Ovary (tissue), 3 donors: ENCODE measurements at regions not wholly inside any gene's neighbourhood (a gene's known extent, or its start where the extent isn't known, plus 50 kb on each side); places are given as distances from the start of the nearest gene placed in this dataset.

Source experiments
- EP300 ChIP-seq: sonication (generic); formaldehyde crosslinking; IDR thresholded peaks from one replicate; pipeline ENCODE4 v1.6.1; 2017; ENCODE audit warnings: antibody characterized with exemption
- TF ChIP-seq, protein P1 (sequence below), 3 donors: fragments of 450-650 bp in 2 of 3; fragments of 200-600 bp in 1 of 3; IDR thresholded peaks; one replicate each; pipeline versions ENCODE4 v1.5.1 to v1.8.0; 2016 to 2022; ENCODE audit warnings: antibody characterized with exemption in 3 of 3, mild to moderate bottlenecking in 1 of 3
- donor health status: DM: no; HTN: no; CAD: no.

DNA sequence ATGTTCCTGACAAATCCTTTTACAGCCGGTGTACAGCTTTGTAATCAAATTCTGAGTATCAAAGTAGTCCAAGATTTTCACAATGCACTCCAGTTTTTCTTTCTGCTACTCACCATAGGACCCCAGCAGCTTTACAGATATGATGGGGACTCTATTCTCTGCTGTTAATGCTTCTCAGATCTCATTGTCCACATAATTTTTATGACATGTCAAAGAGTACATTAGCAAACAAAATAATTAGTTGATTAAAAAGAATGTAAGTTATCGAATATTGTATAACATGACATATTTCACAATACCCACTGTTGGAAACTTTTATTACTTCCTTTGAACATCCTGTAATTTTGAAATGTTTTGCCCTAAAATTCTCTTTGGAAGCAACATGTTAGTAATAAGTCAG is 81.4 kb upstream of the KIAA1217 start:
- TF ChIP-seq, protein P1, sequence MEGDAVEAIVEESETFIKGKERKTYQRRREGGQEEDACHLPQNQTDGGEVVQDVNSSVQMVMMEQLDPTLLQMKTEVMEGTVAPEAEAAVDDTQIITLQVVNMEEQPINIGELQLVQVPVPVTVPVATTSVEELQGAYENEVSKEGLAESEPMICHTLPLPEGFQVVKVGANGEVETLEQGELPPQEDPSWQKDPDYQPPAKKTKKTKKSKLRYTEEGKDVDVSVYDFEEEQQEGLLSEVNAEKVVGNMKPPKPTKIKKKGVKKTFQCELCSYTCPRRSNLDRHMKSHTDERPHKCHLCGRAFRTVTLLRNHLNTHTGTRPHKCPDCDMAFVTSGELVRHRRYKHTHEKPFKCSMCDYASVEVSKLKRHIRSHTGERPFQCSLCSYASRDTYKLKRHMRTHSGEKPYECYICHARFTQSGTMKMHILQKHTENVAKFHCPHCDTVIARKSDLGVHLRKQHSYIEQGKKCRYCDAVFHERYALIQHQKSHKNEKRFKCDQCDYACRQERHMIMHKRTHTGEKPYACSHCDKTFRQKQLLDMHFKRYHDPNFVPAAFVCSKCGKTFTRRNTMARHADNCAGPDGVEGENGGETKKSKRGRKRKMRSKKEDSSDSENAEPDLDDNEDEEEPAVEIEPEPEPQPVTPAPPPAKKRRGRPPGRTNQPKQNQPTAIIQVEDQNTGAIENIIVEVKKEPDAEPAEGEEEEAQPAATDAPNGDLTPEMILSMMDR (IDR thresholded peaks at IDR 0.05): no peak
- TF ChIP-seq EP300: no peak
